ENCODE measurements at regions not wholly inside any gene's neighbourhood (a gene's known extent, or its start where the extent isn't known, plus 50 kb on each side); places are given as distances from the start of the nearest gene placed in this dataset.

- no peak overlapping the region for H3K4ac ChIP-seq (ENCODE audit: low read depth, low read length)
- H2AFZ ChIP-seq (replicated peaks; ENCODE audit: low read length, poor library complexity), result no peak overlapping the region
- in situ Hi-C loops (cut with MboI; ENCODE audit: low sequenced_read_pairs) (no loop called here), intact Hi-C loops (cut with micrococcal nuclease) (no loop called here), dilution Hi-C loops (cut with HindIII; ENCODE audit: low sequenced_read_pairs, unreplicated experiment) (no loop called here)
- no peaks in the 10 kb centered on the region for H4K20me1 ChIP-seq (ENCODE audit: insufficient read depth, low read length)
- H3K9ac ChIP-seq (ENCODE audit: low read depth, low read length), result no peak overlapping the region
- H3K4me3 ChIP-seq (ENCODE audit: insufficient read depth, low read depth, low read length), result no peak overlapping the region
- no peaks in the 10 kb centered on the region for H3K36me3 ChIP-seq (ENCODE audit: control insufficient read depth, insufficient read depth, low read length)
- H2AK5ac ChIP-seq (ENCODE audit: low read depth, low read length), result no peak overlapping the region
- no peaks in the 10 kb centered on the region for H3K27me3 ChIP-seq (ENCODE audit: control insufficient read depth, insufficient read depth, low read length)
- no peak overlapping the region for H3K4me2 ChIP-seq (ENCODE audit: low read depth, low read length)
- no peak overlapping the region for H2AK9ac ChIP-seq (replicated peaks; ENCODE audit: low read depth, low read length, poor library complexity)
- no peak overlapping the region for H3K18ac ChIP-seq (ENCODE audit: low read depth, low read length)
- no peaks in the 10 kb centered on the region for H3K79me1 ChIP-seq (ENCODE audit: low read depth in 1 of 2, low read length in 2 of 2)
- ChIA-PET POLR2A (ENCODE audit: unreplicated experiment) (no interaction called here), CTCF (interaction anchor here (0.6 kb wide), 1 partner anchor 755 kb away, joined by 4 read pairs; no protein-coding TSS in a partner anchor)
- no peak overlapping the region for H3K56ac ChIP-seq (ENCODE audit: extremely low read depth, insufficient read depth, low read length)
- no peak overlapping the region for H2BK120ac ChIP-seq (ENCODE audit: low read depth, low read length)
- no peak overlapping the region for H2BK5ac ChIP-seq (ENCODE audit: low read depth, low read length, poor library complexity, severe bottlenecking)
- TF ChIP-seq ELK1 (IDR thresholded peaks at IDR 0.05; ENCODE audit: borderline replicate concordance, low read depth, low read length) (no peak), MAFK (IDR thresholded peaks at IDR 0.05; ENCODE audit: low read depth, low read length) (no peak), CEBPB (IDR thresholded peaks at IDR 0.05; ENCODE audit: low read depth, low read length) (no peak), USF2 (IDR thresholded peaks at IDR 0.05; ENCODE audit: low read depth, low read length) (no peak), RAD21 (IDR thresholded peaks at IDR 0.05; ENCODE audit: low read length) (no peak), RFX5 (IDR thresholded peaks at IDR 0.05; ENCODE audit: low read depth, low read length) (no peak), MXI1 (IDR thresholded peaks at IDR 0.05; ENCODE audit: borderline replicate concordance, low read depth, low read length) (no peak), SMC3 (IDR thresholded peaks at IDR 0.05; ENCODE audit: low read depth, low read length) (no peak), BHLHE40 (IDR thresholded peaks at IDR 0.05; ENCODE audit: low read depth, low read length) (no peak), CTCF (conservative IDR thresholded peaks at IDR 0.05; ENCODE audit: low read depth, low read length) (no peak), MAZ (IDR thresholded peaks at IDR 0.05; ENCODE audit: borderline replicate concordance, low read depth, low read length) (no peak), POLR2A (IDR thresholded peaks at IDR 0.05; ENCODE audit: low read depth, low read length) (no peak), FOS (IDR thresholded peaks at IDR 0.05; ENCODE audit: low read depth, low read length) (no peak), RCOR1 (IDR thresholded peaks at IDR 0.05; ENCODE audit: insufficient replicate concordance, low read length) (no peak)
- H3K9me1 ChIP-seq (ENCODE audit: insufficient read depth, low read length), result no peaks in the 10 kb centered on the region
- no peak overlapping the region for H3K27ac ChIP-seq (ENCODE audit: insufficient read depth, low read length)
- H4K5ac ChIP-seq (ENCODE audit: low read depth, low read length), result no peak overlapping the region
- H3K4me1 ChIP-seq (ENCODE audit: control insufficient read depth, insufficient read depth, low read length), result no peaks in the 10 kb centered on the region
- no peak overlapping the region for H2BK20ac ChIP-seq (ENCODE audit: low read depth, low read length)
- H2BK15ac ChIP-seq (ENCODE audit: low read depth, low read length), result no peak overlapping the region
- H3K14ac ChIP-seq (replicated peaks; ENCODE audit: low read depth, low read length), result no peak overlapping the region
- no peak overlapping the region for H3K23ac ChIP-seq (ENCODE audit: low read depth, low read length)
- ATAC-seq (ENCODE audit: low read depth), result no peak
- H4K91ac ChIP-seq (ENCODE audit: insufficient read depth, low read depth, low read length), result no peak overlapping the region
- no TSS peak for BruUV-seq (replicated peaks)
- DNase-seq, result no peak
- H3K9me3 ChIP-seq (ENCODE audit: control insufficient read depth, insufficient read depth, low read length), result no peaks in the 10 kb centered on the region
- no peak overlapping the region for H4K8ac ChIP-seq (ENCODE audit: low read depth in 2 of 2, low read length in 2 of 2)
These were observed 731.8 kb upstream of the RGMB start for GRCh38 chr5:98041661-98042060.
